PFSK-1 (cell line): ENCODE measurements at regions not wholly inside any gene's neighbourhood (a gene's known extent, or its start where the extent isn't known, plus 50 kb on each side); places are given as distances from the start of the nearest gene placed in this dataset.

Experiments used
- FOXP2 ChIP-seq: optimal IDR thresholded peaks from 2 replicates; pipeline ENCODE3; 2011; ENCODE audit warnings: borderline replicate concordance, control low read depth, inconsistent platforms; ENCODE audit not compliant: insufficient read depth; ENCODE audit errors: extremely low read length, extremely low read depth
- POLR2AphosphoS5 ChIP-seq: IDR thresholded peaks from 2 replicates; pipeline ENCODE4 v1.6.1; 2012; ENCODE audit warnings: low read depth, mild to moderate bottlenecking, control low read depth, low read length, moderate library complexity
- SIN3A ChIP-seq: IDR thresholded peaks from 2 replicates; pipeline ENCODE4 v1.6.1; 2012; ENCODE audit warnings: mild to moderate bottlenecking, low read length, moderate library complexity, borderline replicate concordance; ENCODE audit not compliant: insufficient read depth
- TAF1 ChIP-seq: IDR thresholded peaks from 2 replicates; pipeline ENCODE4 v1.6.1; 2012; ENCODE audit warnings: low read length, control low read depth, borderline replicate concordance; ENCODE audit not compliant: insufficient read depth
- TF ChIP-seq, protein P1 (sequence below), 2 experiments: IDR thresholded peaks; 2 replicates each; pipeline versions ENCODE4 v1.6.1 to v1.8.0; 2011 to 2012; ENCODE audit warnings: low read depth in 2 of 2, low read length in 2 of 2, control low read depth in 1 of 2, inconsistent platforms in 1 of 2, mild to moderate bottlenecking in 1 of 2, moderate library complexity in 1 of 2; ENCODE audit not compliant: insufficient read depth in 1 of 2

GRCh38 chr21:16596369-16596768, 866.6 kb downstream of the USP25 start:
- no peak for TF ChIP-seq TAF1
- TF ChIP-seq FOXP2, result no peak
- no peak for TF ChIP-seq POLR2AphosphoS5
- TF ChIP-seq, protein P1, sequence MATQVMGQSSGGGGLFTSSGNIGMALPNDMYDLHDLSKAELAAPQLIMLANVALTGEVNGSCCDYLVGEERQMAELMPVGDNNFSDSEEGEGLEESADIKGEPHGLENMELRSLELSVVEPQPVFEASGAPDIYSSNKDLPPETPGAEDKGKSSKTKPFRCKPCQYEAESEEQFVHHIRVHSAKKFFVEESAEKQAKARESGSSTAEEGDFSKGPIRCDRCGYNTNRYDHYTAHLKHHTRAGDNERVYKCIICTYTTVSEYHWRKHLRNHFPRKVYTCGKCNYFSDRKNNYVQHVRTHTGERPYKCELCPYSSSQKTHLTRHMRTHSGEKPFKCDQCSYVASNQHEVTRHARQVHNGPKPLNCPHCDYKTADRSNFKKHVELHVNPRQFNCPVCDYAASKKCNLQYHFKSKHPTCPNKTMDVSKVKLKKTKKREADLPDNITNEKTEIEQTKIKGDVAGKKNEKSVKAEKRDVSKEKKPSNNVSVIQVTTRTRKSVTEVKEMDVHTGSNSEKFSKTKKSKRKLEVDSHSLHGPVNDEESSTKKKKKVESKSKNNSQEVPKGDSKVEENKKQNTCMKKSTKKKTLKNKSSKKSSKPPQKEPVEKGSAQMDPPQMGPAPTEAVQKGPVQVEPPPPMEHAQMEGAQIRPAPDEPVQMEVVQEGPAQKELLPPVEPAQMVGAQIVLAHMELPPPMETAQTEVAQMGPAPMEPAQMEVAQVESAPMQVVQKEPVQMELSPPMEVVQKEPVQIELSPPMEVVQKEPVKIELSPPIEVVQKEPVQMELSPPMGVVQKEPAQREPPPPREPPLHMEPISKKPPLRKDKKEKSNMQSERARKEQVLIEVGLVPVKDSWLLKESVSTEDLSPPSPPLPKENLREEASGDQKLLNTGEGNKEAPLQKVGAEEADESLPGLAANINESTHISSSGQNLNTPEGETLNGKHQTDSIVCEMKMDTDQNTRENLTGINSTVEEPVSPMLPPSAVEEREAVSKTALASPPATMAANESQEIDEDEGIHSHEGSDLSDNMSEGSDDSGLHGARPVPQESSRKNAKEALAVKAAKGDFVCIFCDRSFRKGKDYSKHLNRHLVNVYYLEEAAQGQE (IDR thresholded peaks at IDR 0.05; ENCODE audit: insufficient read depth in 1 of 2, low read depth in 2 of 2, low read length in 2 of 2), result no peak
- no peak for TF ChIP-seq SIN3A
